ENCODE measurements at regions not wholly inside any gene's neighbourhood (a gene's known extent, or its start where the extent isn't known, plus 50 kb on each side); places are given as distances from the start of the nearest gene placed in this dataset.
"Not testable (repeated sequence)": the region's sequence is repeated elsewhere in the genome, so short reads cannot be mapped to it uniquely, and the experiment has no call there.

- TF ChIP-seq CTCF (IDR thresholded peaks at IDR 0.05; ENCODE audit: low read depth, low read length): no peak
- Histone ChIP-seq H3K4me1 (ENCODE audit: low read depth) (peaks cover 21% of the 10 kb centered on the region), H3K4me3 (no peak overlapping the region), H3K27ac (peak overlapping the region; percentile 48), H3K27me3 (no peaks in the 10 kb centered on the region), H3K9me3 (ENCODE audit: low read depth) (no peaks in the 10 kb centered on the region), H3K36me3 (no peaks in the 10 kb centered on the region)
- DNase-seq (ENCODE audit: low read depth in 1 of 2, low spot score in 1 of 2): peak; percentile 29 to 41
These were observed 82.5 kb upstream of the CREB5 start for GRCh38 chr7:28329661-28330363.

GRCh38 chr7:28330384-28331070 is 81.8 kb upstream of the CREB5 start:
- DNase-seq (ENCODE audit: low read depth in 1 of 2, low spot score in 1 of 2): no peak
- H3K4me3 ChIP-seq: no peak overlapping the region
- no peak for TF ChIP-seq CTCF (IDR thresholded peaks at IDR 0.05; ENCODE audit: low read depth, low read length)
- H3K36me3 ChIP-seq: no peaks in the 10 kb centered on the region
- H3K27me3 ChIP-seq: no peaks in the 10 kb centered on the region
- no peaks in the 10 kb centered on the region for H3K9me3 ChIP-seq (ENCODE audit: low read depth)
- peaks cover 21% of the 10 kb centered on the region for H3K4me1 ChIP-seq (ENCODE audit: low read depth)
- H3K27ac ChIP-seq: no peak overlapping the region

- Histone ChIP-seq H3K9me3 (ENCODE audit: low read depth) (no peaks in the 10 kb centered on the region), H3K27me3 (no peaks in the 10 kb centered on the region), H3K4me1 (ENCODE audit: low read depth) (peaks cover 21% of the 10 kb centered on the region), H3K27ac (no peak overlapping the region), H3K4me3 (no peak overlapping the region), H3K36me3 (no peaks in the 10 kb centered on the region)
- TF ChIP-seq CTCF (IDR thresholded peaks at IDR 0.05; ENCODE audit: low read depth, low read length): no peak
- DNase-seq (ENCODE audit: low read depth in 1 of 2, low spot score in 1 of 2): no peak
These were observed 80.3 kb upstream of the CREB5 start for GRCh38 chr7:28332046-28332445.

- not testable (repeated sequence) for H3K36me3 ChIP-seq; H3K27ac ChIP-seq; H3K27me3 ChIP-seq; DNase-seq (ENCODE audit: low read depth in 1 of 2, low spot score in 1 of 2); H3K9me3 ChIP-seq (ENCODE audit: low read depth); H3K4me3 ChIP-seq
- peaks cover 14% of the 10 kb centered on the region for H3K4me1 ChIP-seq (ENCODE audit: low read depth)
These were observed 78.8 kb upstream of the CREB5 start for GRCh38 chr7:28333548-28333947.

- no peaks in the 10 kb centered on the region for H3K9me3 ChIP-seq (ENCODE audit: low read depth)
- H3K36me3 ChIP-seq: no peaks in the 10 kb centered on the region
- H3K4me1 ChIP-seq (ENCODE audit: low read depth): no peaks in the 10 kb centered on the region
- no peak overlapping the region for H3K4me3 ChIP-seq
- H3K27ac ChIP-seq: no peak overlapping the region
- TF ChIP-seq CTCF (IDR thresholded peaks at IDR 0.05; ENCODE audit: low read depth, low read length): no peak
- H3K27me3 ChIP-seq: no peaks in the 10 kb centered on the region
- DNase-seq (ENCODE audit: low read depth in 1 of 2, low spot score in 1 of 2): no peak
These were observed 75.5 kb upstream of the CREB5 start for GRCh38 chr7:28336806-28337205.

GRCh38 chr7:28338041-28338440 is 74.3 kb upstream of the CREB5 start:
- Histone ChIP-seq H3K9me3 (ENCODE audit: low read depth) (no peaks in the 10 kb centered on the region), H3K36me3 (no peaks in the 10 kb centered on the region), H3K27me3 (no peaks in the 10 kb centered on the region), H3K4me3 (no peak overlapping the region), H3K27ac (no peak overlapping the region), H3K4me1 (ENCODE audit: low read depth) (no peaks in the 10 kb centered on the region)
- DNase-seq (ENCODE audit: low read depth in 1 of 2, low spot score in 1 of 2): no peak
- TF ChIP-seq CTCF (IDR thresholded peaks at IDR 0.05; ENCODE audit: low read depth, low read length): no peak
